Astrocyte of the spinal cord (primary cell): ENCODE measurements at regions not wholly inside any gene's neighbourhood (a gene's known extent, or its start where the extent isn't known, plus 50 kb on each side); places are given as distances from the start of the nearest gene placed in this dataset.

ENCODE experiments used
- DNase-seq: peaks from one replicate; pipeline ENCODE4 v3.0.0; 2011; ENCODE audit warnings: low read depth, low spot score
- H3K4me3 ChIP-seq: 2 replicates; pipeline ENCODE4 v1.5.1; 2011; ENCODE audit warnings: low read depth, mild to moderate bottlenecking, low read length, moderate library complexity
- in situ Hi-C: cut with HindIII; loops from 2 replicates; pipeline ENCODE4 v1.10.0; 2017; ENCODE audit warnings: low sequenced_read_pairs
- TF ChIP-seq, protein P1 (sequence below): IDR thresholded peaks from 2 replicates; pipeline ENCODE4 v1.5.1; 2012; ENCODE audit warnings: low read depth, mild to moderate bottlenecking, low read length, inconsistent platforms

- DNase-seq, result no peak
- in situ Hi-C loops, result no loop called here
- no peak overlapping the region for H3K4me3 ChIP-seq
- TF ChIP-seq, protein P1, sequence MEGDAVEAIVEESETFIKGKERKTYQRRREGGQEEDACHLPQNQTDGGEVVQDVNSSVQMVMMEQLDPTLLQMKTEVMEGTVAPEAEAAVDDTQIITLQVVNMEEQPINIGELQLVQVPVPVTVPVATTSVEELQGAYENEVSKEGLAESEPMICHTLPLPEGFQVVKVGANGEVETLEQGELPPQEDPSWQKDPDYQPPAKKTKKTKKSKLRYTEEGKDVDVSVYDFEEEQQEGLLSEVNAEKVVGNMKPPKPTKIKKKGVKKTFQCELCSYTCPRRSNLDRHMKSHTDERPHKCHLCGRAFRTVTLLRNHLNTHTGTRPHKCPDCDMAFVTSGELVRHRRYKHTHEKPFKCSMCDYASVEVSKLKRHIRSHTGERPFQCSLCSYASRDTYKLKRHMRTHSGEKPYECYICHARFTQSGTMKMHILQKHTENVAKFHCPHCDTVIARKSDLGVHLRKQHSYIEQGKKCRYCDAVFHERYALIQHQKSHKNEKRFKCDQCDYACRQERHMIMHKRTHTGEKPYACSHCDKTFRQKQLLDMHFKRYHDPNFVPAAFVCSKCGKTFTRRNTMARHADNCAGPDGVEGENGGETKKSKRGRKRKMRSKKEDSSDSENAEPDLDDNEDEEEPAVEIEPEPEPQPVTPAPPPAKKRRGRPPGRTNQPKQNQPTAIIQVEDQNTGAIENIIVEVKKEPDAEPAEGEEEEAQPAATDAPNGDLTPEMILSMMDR, result no peak
These were observed 58.5 kb downstream of the DLL1 start for GRCh38 chr6:170232186-170233002.

DNA sequence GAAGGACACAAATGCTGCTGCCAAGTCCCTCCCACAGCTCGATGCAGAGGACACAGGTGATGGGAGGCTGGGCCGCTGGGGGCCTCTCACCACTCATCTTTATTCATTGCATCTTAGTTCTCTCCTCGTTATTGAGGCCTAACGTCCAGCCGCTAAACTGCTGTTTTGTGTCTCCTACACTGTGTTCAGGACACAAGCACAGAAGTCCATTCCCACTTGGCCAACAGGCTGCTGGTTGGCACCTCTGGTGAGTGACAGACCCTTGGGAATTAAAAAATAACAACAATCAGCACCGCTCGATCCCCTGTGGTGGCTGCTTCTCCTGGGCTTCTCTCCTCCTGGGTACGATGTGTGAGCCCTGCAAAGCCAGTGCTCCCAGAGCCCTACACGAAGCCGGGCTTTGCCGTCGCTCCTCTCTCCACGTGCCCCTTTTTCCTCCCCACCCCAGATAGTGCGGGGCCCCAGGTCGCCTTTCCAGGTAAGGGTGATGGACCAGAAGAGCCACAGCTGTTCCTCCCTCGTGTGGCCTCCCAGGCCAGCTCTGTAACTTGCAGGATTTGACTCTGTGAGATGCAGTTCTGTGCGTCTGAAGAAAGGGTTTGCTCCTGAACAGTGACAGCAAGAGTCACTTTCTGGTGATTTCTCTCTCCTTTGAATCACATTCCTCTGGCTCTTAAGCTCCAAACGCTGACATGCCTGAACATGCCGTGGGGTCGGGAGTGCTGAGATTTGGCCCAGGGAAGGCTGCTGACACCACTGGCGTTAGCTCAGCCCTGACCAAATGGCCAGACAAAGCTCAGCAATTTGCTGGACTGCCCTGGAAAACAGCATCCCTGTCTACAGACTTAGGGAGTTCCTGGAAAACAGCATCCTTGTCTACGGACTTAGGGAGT, 59.3 kb downstream of the DLL1 start:
- DNase-seq, result no peak
- in situ Hi-C loops, result no loop called here
- no peak overlapping the region for H3K4me3 ChIP-seq
- TF ChIP-seq, protein P1, result no peak

DNA sequence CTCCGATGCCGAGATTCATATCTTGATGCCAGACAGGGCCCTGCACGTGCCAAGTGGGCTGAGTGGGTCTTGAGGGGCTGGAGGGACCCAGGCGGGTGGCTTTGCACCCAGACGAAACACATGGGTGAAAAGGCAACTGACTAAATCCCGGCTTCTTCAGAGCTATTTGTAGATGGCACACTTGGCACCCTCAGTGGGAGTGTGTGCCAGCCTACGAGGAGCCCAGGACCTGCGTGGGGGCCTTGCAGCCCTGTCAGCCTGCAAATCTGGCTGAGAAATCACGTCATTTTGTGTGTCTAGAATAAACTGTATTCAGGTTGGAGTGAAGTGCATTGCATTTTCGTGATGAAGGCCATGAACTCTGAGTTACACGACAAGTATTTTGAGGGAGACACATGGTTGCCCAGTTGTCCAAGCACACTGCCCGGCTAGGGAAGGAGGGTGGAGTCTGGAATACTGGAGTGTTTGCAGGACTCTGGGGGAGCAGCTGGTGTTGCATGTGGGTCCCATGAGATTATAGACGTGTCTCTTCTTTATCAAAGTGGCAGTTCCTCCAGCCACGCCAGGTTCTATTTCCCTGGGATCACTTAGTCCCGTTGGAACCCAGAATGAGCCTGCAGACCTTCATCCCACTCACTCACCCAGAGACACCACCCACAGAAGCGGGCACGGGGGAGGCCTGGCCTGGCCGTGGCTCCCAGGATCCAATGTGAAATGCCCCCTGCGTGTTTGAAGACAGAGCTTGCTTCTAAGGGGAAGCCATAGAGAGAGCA, 60.2 kb downstream of the DLL1 start:
- in situ Hi-C loops, result no loop called here
- no peak for DNase-seq
- TF ChIP-seq, protein P1, result no peak
- H3K4me3 ChIP-seq, result no peak overlapping the region

GRCh38 chr6:170229851-170230519, 60.9 kb downstream of the DLL1 start:
- TF ChIP-seq, protein P1, result no peak
- no peak for DNase-seq
- in situ Hi-C loops, result no loop called here

DNA sequence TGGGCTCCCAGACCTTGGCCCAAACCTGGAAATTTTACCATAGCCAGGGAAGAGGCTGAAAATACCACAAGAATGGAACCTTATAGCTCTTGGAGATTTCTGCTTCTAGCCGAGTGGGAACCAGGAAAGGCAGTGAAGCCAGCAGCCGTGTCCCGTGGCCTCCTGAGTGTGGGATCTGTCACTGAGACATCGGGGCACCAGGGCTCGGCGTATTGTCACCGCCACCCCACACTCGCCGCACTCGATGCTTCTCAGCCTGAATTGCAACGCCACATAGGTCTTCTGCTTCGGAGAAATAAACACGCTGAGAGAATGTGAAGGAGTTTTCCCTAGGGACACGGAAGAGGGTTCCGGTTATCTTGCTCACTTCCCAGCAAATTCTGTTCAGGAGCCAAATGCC, 61.5 kb downstream of the DLL1 start:
- no peak for DNase-seq
- TF ChIP-seq, protein P1, result no peak
- no peak overlapping the region for H3K4me3 ChIP-seq
- in situ Hi-C loops, result no loop called here

More at GRCh38 chr6:170229851-170230519, 60.9 kb downstream of the DLL1 start:
- H3K4me3 ChIP-seq, result no peak overlapping the region

GRCh38 chr6:170228946-170229310, 62.0 kb downstream of the DLL1 start:
- in situ Hi-C loops, result no loop called here
- no peak for DNase-seq
- TF ChIP-seq, protein P1, result no peak
- H3K4me3 ChIP-seq, result no peak overlapping the region
